Thymus (tissue), 11 donors: ENCODE measurements at regions not wholly inside any gene's neighbourhood (a gene's known extent, or its start where the extent isn't known, plus 50 kb on each side); places are given as distances from the start of the nearest gene placed in this dataset.

Experiments used
- DNase-seq, 9 donors: peaks; one replicate each; pipeline ENCODE4 v3.0.0-alpha.2; 2013; ENCODE audit warnings: low spot score in 9 of 9, low read depth in 6 of 9, missing footprints in 1 of 9
- H3K27ac ChIP-seq, 2 donors: one replicate each; pipeline ENCODE4 v1.5.1; 2013; ENCODE audit warnings: control low read depth in 1 of 2, low read depth in 1 of 2, low read length in 1 of 2, mild to moderate bottlenecking in 1 of 2, moderate library complexity in 1 of 2
- H3K27me3 ChIP-seq, 2 donors: one replicate each; pipeline ENCODE4 v1.5.1; 2013; ENCODE audit warnings: low read length in 1 of 2; ENCODE audit not compliant: control insufficient read depth in 2 of 2, insufficient read depth in 1 of 2
- H3K36me3 ChIP-seq, 2 donors: one replicate each; pipeline ENCODE4 v1.5.1; 2013; ENCODE audit warnings: low read length in 1 of 2, mild to moderate bottlenecking in 1 of 2, moderate library complexity in 1 of 2; ENCODE audit not compliant: control insufficient read depth in 2 of 2, insufficient read depth in 2 of 2
- H3K4me1 ChIP-seq, 2 donors: one replicate each; pipeline ENCODE4 v1.5.1; 2013; ENCODE audit warnings: low read length in 2 of 2; ENCODE audit not compliant: control insufficient read depth in 2 of 2, insufficient read depth in 2 of 2
- H3K4me3 ChIP-seq, 2 donors: one replicate each; pipeline ENCODE4 v1.5.1; 2013; ENCODE audit warnings: low read length in 2 of 2, control low read depth in 1 of 2, mild to moderate bottlenecking in 1 of 2
- H3K9me3 ChIP-seq, 2 donors: one replicate each; pipeline ENCODE4 v1.5.1; 2013; ENCODE audit warnings: low read length in 1 of 2, mild to moderate bottlenecking in 1 of 2; ENCODE audit not compliant: control insufficient read depth in 2 of 2, insufficient read depth in 1 of 2
- WGBS: extraction: QIAGEN DNeasy Blood & Tissue Kit; methylation state at CpG from one replicate; pipeline ENCODE4 v1.1.7; 2013; 5-methylcytosine and 5-hydroxymethylcytosine counted together
- donor health status: healthy.

- H3K27me3 ChIP-seq, result no peaks in the 10 kb centered on the region
- no peaks in the 10 kb centered on the region for H3K36me3 ChIP-seq
- 91% methylated on average over 5 of the region's 5 CpGs for WGBS
- peaks cover 0 to 2% of the 10 kb centered on the region in 2 donors for H3K4me1 ChIP-seq
- no peak overlapping the region for H3K27ac ChIP-seq
- peaks cover 0 to 1% of the 10 kb centered on the region in 2 donors for H3K9me3 ChIP-seq
- no peak for DNase-seq
- no peak overlapping the region for H3K4me3 ChIP-seq
Measured at GRCh38 chr11:119505071-119505470, 82.1 kb upstream of the THY1 start.

- WGBS, result 91% methylated on average over 1 of the region's 1 CpG
- Histone ChIP-seq H3K4me1 (peaks cover 0 to 2% of the 10 kb centered on the region in 2 donors), H3K27me3 (no peaks in the 10 kb centered on the region), H3K4me3 (no peak overlapping the region), H3K27ac (no peak overlapping the region), H3K9me3 (peaks cover 0 to 1% of the 10 kb centered on the region in 2 donors), H3K36me3 (no peaks in the 10 kb centered on the region)
- no peak for DNase-seq
Measured at GRCh38 chr11:119504371-119504770, 81.4 kb upstream of the THY1 start.

DNA sequence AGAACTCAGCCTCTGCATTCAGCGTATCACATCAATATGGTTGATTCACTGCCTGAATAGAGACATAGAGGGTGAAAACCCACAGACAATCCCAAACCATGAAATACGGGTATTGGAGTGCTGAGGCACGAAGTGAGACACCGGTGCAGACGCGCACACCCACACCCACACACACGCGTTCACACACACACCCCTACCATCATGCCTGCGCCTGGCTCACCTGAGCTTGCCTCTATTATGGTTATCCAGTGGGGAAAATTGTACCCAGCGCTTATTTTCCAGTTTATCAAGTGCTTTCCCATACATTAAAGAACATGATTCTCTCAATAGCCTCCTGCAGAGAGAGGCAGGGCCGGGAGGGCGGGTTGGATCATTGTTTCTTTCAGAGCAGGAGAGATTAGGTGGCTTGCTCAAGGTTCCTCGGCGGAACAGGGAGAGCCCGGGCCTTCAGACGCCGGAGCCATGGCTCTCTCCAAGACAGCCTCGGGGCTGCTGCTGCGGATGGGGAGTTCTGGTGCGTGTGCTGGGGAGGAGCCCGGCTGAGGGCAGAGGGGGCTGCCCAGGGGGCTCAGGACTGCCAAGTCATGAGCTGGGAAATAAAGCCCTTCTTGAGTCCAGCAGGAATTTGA is 78.9 kb upstream of the THY1 start:
- no peak overlapping the region for H3K27ac ChIP-seq
- H3K4me1 ChIP-seq, result peaks cover 0 to 2% of the 10 kb centered on the region in 2 donors
- H3K36me3 ChIP-seq, result no peaks in the 10 kb centered on the region
- H3K27me3 ChIP-seq, result peaks cover 0 to 12% of the 10 kb centered on the region in 2 donors
- DNase-seq, result no peak
- peaks cover 0 to 1% of the 10 kb centered on the region in 2 donors for H3K9me3 ChIP-seq
- whole genome bisulfite sequencing, result 75% methylated on average over 21 of the region's 21 CpGs
- no peak overlapping the region for H3K4me3 ChIP-seq

GRCh38 chr11:119497717-119498116 is 74.7 kb upstream of the THY1 start:
- H3K36me3 ChIP-seq, result no peaks in the 10 kb centered on the region
- H3K4me1 ChIP-seq, result no peaks in the 10 kb centered on the region
- H3K4me3 ChIP-seq, result no peak overlapping the region
- 85% methylated on average over 8 of the region's 8 CpGs for WGBS
- H3K27ac ChIP-seq, result no peak overlapping the region
- no peaks in the 10 kb centered on the region for H3K9me3 ChIP-seq
- no peak for DNase-seq
- H3K27me3 ChIP-seq, result peaks cover 0 to 12% of the 10 kb centered on the region in 2 donors

GRCh38 chr11:119496997-119497396 is 74.0 kb upstream of the THY1 start:
- Histone ChIP-seq H3K36me3 (no peaks in the 10 kb centered on the region), H3K27me3 (peaks cover 0 to 12% of the 10 kb centered on the region in 2 donors), H3K4me1 (no peaks in the 10 kb centered on the region), H3K4me3 (no peak overlapping the region), H3K9me3 (no peaks in the 10 kb centered on the region), H3K27ac (no peak overlapping the region)
- no peak for DNase-seq
- 52% methylated on average over 2 of the region's 2 CpGs for WGBS

- no peaks in the 10 kb centered on the region for H3K36me3 ChIP-seq
- no peaks in the 10 kb centered on the region for H3K4me1 ChIP-seq
- H3K27me3 ChIP-seq, result peaks cover 0 to 12% of the 10 kb centered on the region in 2 donors
- H3K27ac ChIP-seq, result no peak overlapping the region
- H3K9me3 ChIP-seq, result no peaks in the 10 kb centered on the region
- 73% methylated on average over 9 of the region's 9 CpGs for WGBS
- H3K4me3 ChIP-seq, result no peak overlapping the region
- DNase-seq, result no peak
Measured at GRCh38 chr11:119496469-119496868, 73.5 kb upstream of the THY1 start.

- peak in 3 of 9 donors; percentile 11 to 27 (median 13) for DNase-seq
- Histone ChIP-seq H3K36me3 (no peaks in the 10 kb centered on the region), H3K4me1 (no peaks in the 10 kb centered on the region), H3K4me3 (no peak overlapping the region), H3K27me3 (peaks cover 0 to 12% of the 10 kb centered on the region in 2 donors), H3K27ac (no peak overlapping the region), H3K9me3 (no peaks in the 10 kb centered on the region)
- 55% methylated on average over 4 of the region's 4 CpGs for WGBS
Measured at GRCh38 chr11:119493712-119494111, 70.7 kb upstream of the THY1 start.

- no peaks in the 10 kb centered on the region for H3K4me1 ChIP-seq
- 87% methylated on average over 17 of the region's 17 CpGs for whole genome bisulfite sequencing
- no peaks in the 10 kb centered on the region for H3K9me3 ChIP-seq
- H3K27ac ChIP-seq, result no peak overlapping the region
- DNase-seq, result no peak
- no peaks in the 10 kb centered on the region for H3K27me3 ChIP-seq
- no peak overlapping the region for H3K4me3 ChIP-seq
- H3K36me3 ChIP-seq, result no peaks in the 10 kb centered on the region
Measured at GRCh38 chr11:119491753-119492510, 69.0 kb upstream of the THY1 start.

DNA sequence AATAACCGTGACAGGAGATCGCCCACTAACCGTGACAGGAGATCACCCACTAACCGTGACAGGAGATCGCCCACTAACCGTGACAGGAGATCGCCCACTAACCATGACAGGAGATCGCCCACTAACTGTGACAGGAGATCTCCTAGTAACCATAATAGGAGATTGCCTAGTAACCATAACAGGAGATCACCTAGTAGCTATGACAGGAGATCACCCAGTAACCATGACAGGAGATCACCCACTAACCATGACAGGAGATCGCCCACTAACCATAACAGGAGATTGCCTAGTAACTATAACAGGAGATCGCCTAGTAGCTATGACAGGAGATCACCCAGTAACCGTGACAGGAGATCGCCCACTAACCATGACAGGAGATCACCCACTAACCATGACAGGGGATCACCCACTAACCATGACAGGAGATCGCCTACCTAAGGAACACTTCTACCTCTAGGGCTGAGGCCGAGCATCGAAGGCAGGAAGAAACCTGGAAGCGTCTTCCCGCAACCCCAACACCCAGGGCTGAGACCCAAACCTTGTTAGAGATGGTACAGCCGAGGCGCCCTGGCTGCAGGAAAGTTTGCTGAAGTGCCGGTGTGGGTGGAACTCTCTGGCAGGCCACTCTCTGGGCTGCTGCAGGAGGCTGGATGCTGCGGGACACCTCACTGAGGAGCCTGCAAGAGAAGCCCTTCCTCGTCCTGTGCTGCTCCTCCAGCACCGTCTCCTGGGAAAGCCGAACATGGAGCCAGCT is 67.5 kb upstream of the THY1 start:
- Histone ChIP-seq H3K27me3 (peaks cover 0 to 2% of the 10 kb centered on the region in 2 donors), H3K4me1 (no peaks in the 10 kb centered on the region), H3K36me3 (no peaks in the 10 kb centered on the region), H3K27ac (no peak overlapping the region), H3K9me3 (no peaks in the 10 kb centered on the region), H3K4me3 (no peak overlapping the region)
- whole genome bisulfite sequencing, result 91% methylated on average over 24 of the region's 24 CpGs
- no peak for DNase-seq
